ENCODE measurements at regions not wholly inside any gene's neighbourhood (a gene's known extent, or its start where the extent isn't known, plus 50 kb on each side); places are given as distances from the start of the nearest gene placed in this dataset.

- TF ChIP-seq PRDM10 (tag by site-specific recombination; IDR thresholded peaks at IDR 0.05) (no peak), WT1 (tag by site-specific recombination; IDR thresholded peaks at IDR 0.05) (no peak), ZFHX2 (tag by site-specific recombination; conservative IDR thresholded peaks at IDR 0.05) (no peak), ZNF571 (tag by site-specific recombination; IDR thresholded peaks at IDR 0.05) (no peak), ZBTB10 (tag by site-specific recombination; IDR thresholded peaks at IDR 0.05) (no peak)
These were observed 665.6 kb downstream of the C12orf50 start (continued) for GRCh38 chr12:87363497-87364084.

- TF ChIP-seq ZBTB49 (tag by site-specific recombination; IDR thresholded peaks at IDR 0.05; ENCODE audit: low read depth) (no peak), GLI4 (tag by site-specific recombination; IDR thresholded peaks at IDR 0.05) (no peak), ZEB2 (tag by site-specific recombination; IDR thresholded peaks at IDR 0.05) (no peak), ZNF544 (tag by site-specific recombination; IDR thresholded peaks at IDR 0.05) (no peak), ZNF701 (tag by site-specific recombination; IDR thresholded peaks at IDR 0.05) (no peak), FEZF1 (tag by site-specific recombination; IDR thresholded peaks at IDR 0.05) (no peak), GFI1B (tag by site-specific recombination; IDR thresholded peaks at IDR 0.05) (no peak)
- POLR2A ChIA-PET = no interaction called here
These were observed 679.5 kb downstream of the C12orf50 start for GRCh38 chr12:87349681-87350080.

GRCh38 chr12:87348071-87348470 is 681.1 kb downstream of the C12orf50 start:
- Histone ChIP-seq H3K4me1 (ENCODE audit: control insufficient read depth, insufficient read depth, low read length) (no peaks in the 10 kb centered on the region), H3K4me3 (ENCODE audit: low read depth, low read length) (no peak overlapping the region), H3K36me3 (ENCODE audit: control insufficient read depth in 2 of 2, insufficient read depth in 1 of 2, low read length in 2 of 2) (no peaks in the 10 kb centered on the region), H3K9me3 (ENCODE audit: control insufficient read depth, insufficient read depth, low read depth, low read length) (no peaks in the 10 kb centered on the region), H3K27ac (ENCODE audit: extremely low read depth, low read depth, low read length) (no peak overlapping the region)
- CTCF ChIA-PET = no interaction called here
- POLR2A ChIA-PET = no interaction called here
- TF ChIP-seq BCL11B (tag by site-specific recombination; IDR thresholded peaks at IDR 0.05; ENCODE audit: low read depth) = no peak
- TF ChIP-seq ZNF133 (tag by site-specific recombination; IDR thresholded peaks at IDR 0.05) = no peak
- TF ChIP-seq ZNF274 (IDR thresholded peaks at IDR 0.05; ENCODE audit: low read length) = no peak
- TF ChIP-seq ZNF274 (tag by site-specific recombination; IDR thresholded peaks at IDR 0.05; ENCODE audit: borderline replicate concordance) = no peak
- no peak for TF ChIP-seq MZF1 (tag by site-specific recombination; IDR thresholded peaks at IDR 0.05; ENCODE audit: borderline replicate concordance)
- TF ChIP-seq SP3 (tag by site-specific recombination; IDR thresholded peaks at IDR 0.05) = no peak
- TF ChIP-seq AEBP2 (tag by site-specific recombination; IDR thresholded peaks at IDR 0.05; ENCODE audit: borderline replicate concordance) = no peak
- TF ChIP-seq ZNF2 (tag by site-specific recombination; IDR thresholded peaks at IDR 0.05) = no peak
- no peak for TF ChIP-seq ZNF202 (tag by site-specific recombination; IDR thresholded peaks at IDR 0.05; ENCODE audit: borderline replicate concordance)
- no peak for TF ChIP-seq HIC1 (tag by site-specific recombination; IDR thresholded peaks at IDR 0.05)
- TF ChIP-seq ZNF544 (tag by site-specific recombination; IDR thresholded peaks at IDR 0.05) = no peak

More at GRCh38 chr12:87349681-87350080, 679.5 kb downstream of the C12orf50 start:
- Histone ChIP-seq H3K4me1 (ENCODE audit: control insufficient read depth, insufficient read depth, low read length) (no peaks in the 10 kb centered on the region), H3K9me3 (ENCODE audit: control insufficient read depth, insufficient read depth, low read depth, low read length) (no peaks in the 10 kb centered on the region), H3K4me3 (ENCODE audit: low read depth, low read length) (no peak overlapping the region), H3K27ac (ENCODE audit: extremely low read depth, low read depth, low read length) (no peak overlapping the region), H3K36me3 (ENCODE audit: control insufficient read depth in 2 of 2, insufficient read depth in 1 of 2, low read length in 2 of 2) (no peaks in the 10 kb centered on the region)
- CTCF ChIA-PET = no interaction called here
